RCC 7860 (cell line): ENCODE measurements at regions not wholly inside any gene's neighbourhood (a gene's known extent, or its start where the extent isn't known, plus 50 kb on each side); places are given as distances from the start of the nearest gene placed in this dataset.

ENCODE experiments used
- DNase-seq: peaks from one replicate; pipeline ENCODE4 v3.0.0-alpha.2; 2015; ENCODE audit warnings: low spot score
- FAIRE-seq: peaks from 2 replicates; lab custom pipeline; 2012; peaks lifted over from hg19 to GRCh38; lab: Jason Lieb, UNC

DNA sequence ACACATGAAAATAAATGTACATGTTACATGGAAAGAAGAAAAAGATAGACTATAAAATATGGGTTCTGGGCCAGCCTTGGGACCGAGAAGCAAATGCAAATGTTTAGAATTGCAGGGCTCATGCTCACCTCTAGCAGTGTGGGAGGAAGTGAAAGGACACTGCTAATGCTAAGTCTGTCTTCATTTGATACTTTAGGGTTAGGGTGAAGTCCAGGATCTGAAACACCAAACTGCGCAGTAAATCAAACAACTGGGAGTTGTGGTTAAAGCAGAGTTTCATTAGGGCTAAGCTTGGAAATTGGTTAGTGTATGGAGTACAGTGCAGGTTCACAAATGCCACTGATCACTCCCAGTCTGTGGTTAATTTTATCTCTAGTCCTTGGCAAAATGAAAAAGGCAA is 73.2 kb upstream of the PDK4 start:
- FAIRE-seq = no peak
- no peak for DNase-seq

DNA sequence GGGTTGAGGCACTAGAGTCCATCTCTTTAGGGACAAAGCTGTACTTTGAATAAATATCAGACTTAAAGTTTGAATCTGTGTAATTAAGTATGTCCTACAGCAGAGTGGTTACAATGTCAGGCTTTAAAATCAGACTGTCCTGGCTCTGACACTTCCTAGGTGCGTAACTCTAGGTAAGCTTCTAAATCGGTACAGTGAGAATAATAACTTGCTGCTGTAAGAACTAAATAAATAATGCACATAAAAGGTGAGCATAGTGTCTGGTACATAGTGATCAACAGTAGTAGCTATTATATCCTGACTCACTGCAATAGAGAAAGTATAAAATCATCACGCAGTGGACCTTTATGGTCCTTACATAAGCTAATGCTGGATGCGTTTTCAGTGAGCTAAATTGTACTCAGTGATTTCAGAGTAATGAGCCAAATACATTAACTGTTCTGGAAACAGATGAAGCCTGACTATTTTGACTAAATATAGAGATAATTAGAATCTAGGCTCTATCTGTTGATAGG is 72.2 kb upstream of the PDK4 start:
- FAIRE-seq (no peak), DNase-seq (no peak)

DNA sequence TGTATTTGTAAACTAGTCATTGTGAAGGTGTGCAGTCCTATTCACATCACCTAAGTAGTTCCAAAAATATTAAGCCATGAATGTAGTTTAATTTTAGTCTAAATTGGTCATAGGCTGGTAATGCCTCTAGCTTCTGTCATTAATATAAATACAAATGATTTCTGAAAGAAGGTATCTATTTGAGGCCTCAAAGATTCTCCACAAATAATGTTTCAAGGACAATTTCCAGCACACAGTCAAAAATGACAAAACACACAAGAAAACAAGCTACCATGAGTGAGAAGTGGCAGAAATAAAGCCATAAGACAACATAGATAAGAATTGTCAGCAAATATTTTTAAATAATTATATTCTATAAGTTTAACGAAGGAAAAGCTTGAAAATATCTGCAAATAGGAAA is 66.7 kb upstream of the PDK4 start:
- DNase-seq = no peak
- no peak for FAIRE-seq

DNA sequence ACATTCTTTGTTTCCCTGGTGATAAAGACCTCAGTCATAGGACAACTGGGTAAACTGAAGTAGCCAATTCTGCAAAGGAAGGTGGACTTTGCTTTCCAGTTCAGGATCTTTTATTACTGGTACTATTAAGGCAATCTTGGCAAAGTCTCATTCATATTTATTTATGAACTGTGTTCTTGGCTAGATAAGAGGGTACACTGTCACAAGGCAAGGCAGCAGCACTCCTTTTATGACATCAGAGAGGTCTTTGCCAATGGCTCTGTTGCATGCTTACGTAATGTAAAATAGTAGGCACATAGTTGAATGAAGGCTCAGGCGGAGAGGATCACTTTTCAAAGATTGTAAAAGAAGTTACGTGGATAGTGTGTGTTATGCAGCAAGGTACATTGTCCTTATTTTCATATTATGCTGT is 63.7 kb upstream of the PDK4 start:
- DNase-seq (no peak), FAIRE-seq (no peak)

DNA sequence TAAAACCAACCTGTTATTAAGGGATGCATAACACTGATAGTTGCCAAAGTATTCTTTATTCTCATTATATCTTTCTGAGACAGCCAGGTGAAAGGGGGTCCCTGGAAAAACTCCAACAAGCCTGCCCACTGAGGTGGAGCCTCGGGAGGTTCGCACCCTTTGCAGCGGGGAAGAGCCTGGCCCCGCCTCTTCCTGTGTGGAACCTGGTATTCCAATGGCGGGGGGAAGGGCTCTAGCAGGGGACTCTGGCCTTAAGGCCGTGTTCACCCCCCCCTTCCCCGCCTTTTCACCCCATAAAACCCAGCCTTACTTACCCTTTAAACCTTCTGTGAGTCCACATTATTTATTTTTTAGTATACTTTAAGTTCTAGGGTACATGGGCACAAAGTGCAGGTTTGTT is 62.4 kb upstream of the PDK4 start:
- FAIRE-seq (no peak), DNase-seq (no peak)

- DNase-seq (no peak), FAIRE-seq (no peak)
These were observed 53.2 kb upstream of the PDK4 start for GRCh38 chr7:95649546-95649945.

DNA sequence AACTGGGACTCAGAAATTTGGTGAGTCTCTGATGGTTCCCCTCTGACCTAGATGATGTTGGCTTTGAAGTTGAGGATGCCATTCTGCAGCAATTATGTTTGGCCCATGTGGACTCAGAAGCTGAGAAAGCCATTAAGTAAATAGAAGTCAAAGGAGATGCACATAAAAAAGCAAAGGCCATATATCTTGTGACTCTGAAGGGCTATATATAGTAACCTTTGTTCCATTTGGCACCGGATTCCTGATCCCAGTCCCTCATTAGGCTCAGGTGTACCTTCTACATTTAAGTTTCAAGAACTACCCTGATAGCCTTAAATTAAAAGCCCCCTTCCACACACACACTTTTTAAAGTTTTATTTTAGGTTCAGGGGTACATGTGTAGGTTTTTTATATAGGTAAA is 50.0 kb upstream of the PDK4 start:
- FAIRE-seq = no peak
- DNase-seq = no peak
